ENCODE measurements at regions not wholly inside any gene's neighbourhood (a gene's known extent, or its start where the extent isn't known, plus 50 kb on each side); places are given as distances from the start of the nearest gene placed in this dataset.

DNA sequence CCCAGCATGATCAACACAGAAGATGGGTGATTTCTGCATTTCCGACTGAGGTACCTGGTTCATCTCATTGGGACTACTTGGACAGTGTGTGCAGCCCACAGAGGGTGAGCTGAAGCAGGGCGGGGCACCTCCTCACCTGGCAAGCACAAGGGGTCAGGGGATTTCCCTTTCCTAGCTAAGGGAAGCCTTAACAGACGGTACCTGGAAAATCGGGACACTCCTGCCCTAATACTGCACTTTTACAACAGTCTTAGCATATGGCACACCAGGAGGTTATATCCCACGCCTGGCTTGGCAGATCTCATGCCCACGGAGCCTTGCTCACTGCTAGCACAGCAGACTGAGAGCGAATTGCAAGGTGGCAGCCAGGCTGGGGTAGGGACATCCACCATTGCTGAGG, 92.9 kb upstream of the GRID2 start:
- 47 to 84% methylated on average over 2 to 7 of the region's 7 CpGs for WGBS, 2 donors
- H3K4me1 ChIP-seq: no peaks in the 10 kb centered on the region
- no peaks in the 10 kb centered on the region for H3K9me3 ChIP-seq
- DNase-seq (no peak), ATAC-seq (ENCODE audit: low FRiP score in 2 of 2) (no peak)
- TF ChIP-seq CTCF (IDR thresholded peaks at IDR 0.05) (no peak), EP300 (IDR thresholded peaks at IDR 0.05) (no peak), POLR2AphosphoS5 (IDR thresholded peaks at IDR 0.05) (no peak)
- no peaks in the 10 kb centered on the region for H3K27me3 ChIP-seq
- H3K27ac ChIP-seq: no peak overlapping the region
- H3K4me3 ChIP-seq: no peak overlapping the region
- H3K36me3 ChIP-seq: no peaks in the 10 kb centered on the region

GRCh38 chr4:92215476-92215875, 88.3 kb upstream of the GRID2 start:
- 80 to 83% methylated on average over 4 of the region's 4 CpGs for WGBS, 2 donors
- Histone ChIP-seq H3K36me3 (no peaks in the 10 kb centered on the region), H3K27ac (no peak overlapping the region), H3K9me3 (peaks cover 0 to 10% (median 4%) of the 10 kb centered on the region in 4 donors), H3K4me1 (no peaks in the 10 kb centered on the region), H3K4me3 (no peak overlapping the region), H3K27me3 (no peaks in the 10 kb centered on the region)
- ATAC-seq (ENCODE audit: low FRiP score in 2 of 2) (no peak), DNase-seq (no peak)
- TF ChIP-seq POLR2AphosphoS5 (IDR thresholded peaks at IDR 0.05): no peak
- no peak for TF ChIP-seq CTCF (IDR thresholded peaks at IDR 0.05)

DNA sequence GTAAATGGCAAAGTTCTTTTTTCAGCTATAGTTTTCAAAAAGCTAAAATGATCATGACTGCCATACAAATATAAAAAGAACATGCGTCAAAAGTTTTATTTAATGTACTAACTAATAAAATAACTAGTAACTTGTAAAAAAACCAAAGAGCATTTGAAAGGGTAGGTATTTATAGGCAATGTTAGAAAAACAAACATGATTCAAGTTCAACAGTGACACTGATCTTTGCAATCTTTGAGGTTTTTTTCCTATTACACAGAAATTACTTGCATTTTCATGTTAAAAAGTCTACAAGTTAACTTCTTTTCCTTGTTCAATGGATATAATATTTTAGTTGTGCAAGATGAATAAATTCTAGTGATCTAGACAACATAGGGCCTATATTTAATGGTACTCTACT, 72.3 kb upstream of the GRID2 start:
- no peak for ATAC-seq (ENCODE audit: low FRiP score in 2 of 2)
- Histone ChIP-seq H3K9me3 (no peaks in the 10 kb centered on the region), H3K27ac (no peak overlapping the region), H3K4me1 (peaks cover 0 to 4% (median 0%) of the 10 kb centered on the region in 4 donors), H3K4me3 (no peak overlapping the region), H3K27me3 (no peaks in the 10 kb centered on the region), H3K36me3 (no peaks in the 10 kb centered on the region)
- TF ChIP-seq CTCF (IDR thresholded peaks at IDR 0.05) (no peak), EP300 (IDR thresholded peaks at IDR 0.05) (no peak), POLR2A (IDR thresholded peaks at IDR 0.05) (no peak), POLR2AphosphoS5 (IDR thresholded peaks at IDR 0.05) (no peak)
- DNase-seq: no peak
- WGBS, 2 donors: 80 to 86% methylated on average over 1 of the region's 1 CpG

- Histone ChIP-seq H3K9me3 (no peaks in the 10 kb centered on the region), H3K4me3 (no peak overlapping the region), H3K36me3 (no peaks in the 10 kb centered on the region), H3K4me1 (peaks cover 0 to 4% (median 0%) of the 10 kb centered on the region in 4 donors), H3K27ac (no peak overlapping the region), H3K27me3 (no peaks in the 10 kb centered on the region)
- no peak for DNase-seq
- no peak for ATAC-seq (ENCODE audit: low FRiP score in 2 of 2)
- TF ChIP-seq POLR2AphosphoS5 (IDR thresholded peaks at IDR 0.05): no peak
- TF ChIP-seq EP300 (IDR thresholded peaks at IDR 0.05): no peak
- TF ChIP-seq POLR2A (IDR thresholded peaks at IDR 0.05): no peak
- no peak for TF ChIP-seq CTCF (IDR thresholded peaks at IDR 0.05)
Measured at GRCh38 chr4:92232566-92232965, 71.2 kb upstream of the GRID2 start.

DNA sequence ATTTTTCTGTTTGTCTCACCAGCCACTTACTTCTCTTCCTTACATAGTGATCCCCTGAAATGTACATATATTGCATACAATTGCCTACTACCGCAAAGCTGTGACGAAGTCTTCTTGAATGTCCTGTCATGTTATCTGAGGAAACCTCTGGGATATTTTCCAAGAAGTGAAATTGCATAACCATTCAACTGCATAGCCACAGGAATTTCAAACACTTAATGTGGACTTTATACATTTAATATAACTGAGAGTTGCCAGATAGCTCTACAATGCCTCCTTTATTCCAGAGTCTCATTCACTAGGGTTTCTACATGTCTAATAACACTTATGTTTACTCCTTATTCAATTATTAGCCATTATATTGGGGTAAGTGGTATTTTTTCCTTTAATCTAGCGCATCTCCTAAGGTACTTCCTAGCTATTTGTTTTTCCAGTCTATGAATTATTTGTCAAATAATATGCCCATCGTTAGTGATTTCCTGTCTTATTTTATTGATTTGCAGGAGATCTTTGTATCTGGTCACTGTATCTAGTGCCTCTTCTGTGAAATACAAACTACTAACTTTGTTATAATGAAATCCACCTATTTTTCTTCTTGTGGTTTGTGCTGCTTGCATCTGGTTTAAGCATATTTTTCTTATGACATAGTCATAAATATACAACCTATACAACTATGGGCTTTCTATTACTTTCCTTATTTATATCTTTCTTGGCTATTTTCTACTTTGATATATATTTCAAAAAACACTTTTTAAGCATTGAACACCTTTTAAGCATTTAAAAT, 69.2 kb upstream of the GRID2 start:
- H3K9me3 ChIP-seq: no peaks in the 10 kb centered on the region
- no peak for TF ChIP-seq EP300 (IDR thresholded peaks at IDR 0.05)
- H3K36me3 ChIP-seq: no peaks in the 10 kb centered on the region
- H3K4me1 ChIP-seq: peaks cover 0 to 4% (median 0%) of the 10 kb centered on the region in 4 donors
- no peak overlapping the region for H3K4me3 ChIP-seq
- H3K27me3 ChIP-seq: no peaks in the 10 kb centered on the region
- no peak for DNase-seq
- ATAC-seq (ENCODE audit: low FRiP score in 2 of 2): no peak
- H3K27ac ChIP-seq: no peak overlapping the region
- WGBS, 2 donors: 36 to 43% methylated on average over 4 of the region's 4 CpGs
